Uterus (tissue), 3 donors: ENCODE measurements at regions not wholly inside any gene's neighbourhood (a gene's known extent, or its start where the extent isn't known, plus 50 kb on each side); places are given as distances from the start of the nearest gene placed in this dataset.

Experiments used
- DNase-seq, 2 donors: peaks; one replicate each; pipeline ENCODE4 v3.0.0-alpha.2; 2019 to 2020
- H3K27ac ChIP-seq, 2 donors: fragments of 200-600 bp; sonication (generic); 1 replicate in 1 of 2; 2 replicates in 1 of 2; pipeline ENCODE4 v1.5.1; 2016 to 2018
- H3K27me3 ChIP-seq, 2 donors: fragments of 200-600 bp; sonication (generic); one replicate each; pipeline ENCODE4 v1.5.1; 2018 to 2019; ENCODE audit warnings: control low read depth in 1 of 2
- H3K36me3 ChIP-seq, 2 donors: fragments of 200-600 bp; sonication (generic); one replicate each; pipeline ENCODE4 v1.5.1; 2019; ENCODE audit warnings: control low read depth in 1 of 2
- H3K4me1 ChIP-seq, 2 donors: fragments of 200-600 bp; sonication (generic); one replicate each; pipeline ENCODE4 v1.5.1; 2018 to 2019; ENCODE audit warnings: control low read depth in 1 of 2
- H3K4me3 ChIP-seq, 2 donors: fragments of 200-600 bp; sonication (generic); 1 replicate in 1 of 2; 2 replicates in 1 of 2; pipeline ENCODE4 v1.5.1; 2018 to 2019; ENCODE audit warnings: mild to moderate bottlenecking in 1 of 2
- H3K9me3 ChIP-seq, 2 donors: fragments of 200-600 bp; sonication (generic); one replicate each; pipeline ENCODE4 v1.5.1; 2019; ENCODE audit warnings: control low read depth in 1 of 2
- POLR2A ChIP-seq, 2 donors: fragments of 450-650 bp; IDR thresholded peaks; one replicate each; pipeline ENCODE4 v1.6.1; 2016; ENCODE audit warnings: antibody characterized with exemption in 2 of 2, mild to moderate bottlenecking in 1 of 2, moderate library complexity in 1 of 2
- intact Hi-C: fragments of 100-400 bp; cut with DNase I; formaldehyde crosslinking; loops from one replicate; pipeline ENCODE4 v1.15.1; 2023; ENCODE audit warnings: low total_unique reads
- TF ChIP-seq, protein P1 (sequence below), 4 experiments: fragments of 200-600 bp in 2 of 4; fragments of 450-650 bp in 2 of 4; sonication (generic) in 2 of 4; IDR thresholded peaks; one replicate each; pipeline ENCODE4 v1.5.1; 2016 to 2019; ENCODE audit warnings: antibody characterized with exemption in 4 of 4, mild to moderate bottlenecking in 2 of 4, moderate library complexity in 1 of 4
- donor health status: DM: yes; HTN: yes; CAD: no.

DNA sequence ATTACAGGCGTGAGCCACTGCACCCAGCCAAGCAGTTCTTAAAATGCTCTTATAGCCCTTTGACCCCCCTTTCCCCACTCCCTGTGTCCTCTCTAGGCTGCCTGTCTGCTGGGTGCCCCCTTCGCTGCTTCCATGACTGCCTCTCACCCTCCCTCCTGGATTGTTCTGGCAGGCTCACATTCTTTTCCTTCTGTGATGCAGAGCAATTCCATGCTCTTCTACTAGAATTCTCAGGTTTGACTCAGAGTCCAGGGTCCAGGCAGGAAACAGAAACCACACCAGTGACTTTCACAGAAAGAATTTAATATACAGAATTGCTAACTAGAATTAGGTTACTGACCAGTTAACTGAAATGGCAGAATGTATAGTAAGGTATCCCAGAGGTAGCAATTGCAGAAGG, 244.8 kb downstream of the BAMBI start:
- DNase-seq = no peak
- Histone ChIP-seq H3K27me3 (no peaks in the 10 kb centered on the region), H3K9me3 (no peaks in the 10 kb centered on the region), H3K27ac (no peak overlapping the region), H3K4me3 (no peak overlapping the region), H3K4me1 (no peaks in the 10 kb centered on the region), H3K36me3 (no peaks in the 10 kb centered on the region)
- intact Hi-C loops = no loop called here
- TF ChIP-seq POLR2A (IDR thresholded peaks at IDR 0.05) = no peak
- TF ChIP-seq, protein P1, sequence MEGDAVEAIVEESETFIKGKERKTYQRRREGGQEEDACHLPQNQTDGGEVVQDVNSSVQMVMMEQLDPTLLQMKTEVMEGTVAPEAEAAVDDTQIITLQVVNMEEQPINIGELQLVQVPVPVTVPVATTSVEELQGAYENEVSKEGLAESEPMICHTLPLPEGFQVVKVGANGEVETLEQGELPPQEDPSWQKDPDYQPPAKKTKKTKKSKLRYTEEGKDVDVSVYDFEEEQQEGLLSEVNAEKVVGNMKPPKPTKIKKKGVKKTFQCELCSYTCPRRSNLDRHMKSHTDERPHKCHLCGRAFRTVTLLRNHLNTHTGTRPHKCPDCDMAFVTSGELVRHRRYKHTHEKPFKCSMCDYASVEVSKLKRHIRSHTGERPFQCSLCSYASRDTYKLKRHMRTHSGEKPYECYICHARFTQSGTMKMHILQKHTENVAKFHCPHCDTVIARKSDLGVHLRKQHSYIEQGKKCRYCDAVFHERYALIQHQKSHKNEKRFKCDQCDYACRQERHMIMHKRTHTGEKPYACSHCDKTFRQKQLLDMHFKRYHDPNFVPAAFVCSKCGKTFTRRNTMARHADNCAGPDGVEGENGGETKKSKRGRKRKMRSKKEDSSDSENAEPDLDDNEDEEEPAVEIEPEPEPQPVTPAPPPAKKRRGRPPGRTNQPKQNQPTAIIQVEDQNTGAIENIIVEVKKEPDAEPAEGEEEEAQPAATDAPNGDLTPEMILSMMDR (IDR thresholded peaks at IDR 0.05) = no peak

- TF ChIP-seq, protein P1 (IDR thresholded peaks at IDR 0.05) = no peak
- TF ChIP-seq POLR2A (IDR thresholded peaks at IDR 0.05) = no peak
- no peak overlapping the region for H3K4me3 ChIP-seq
- intact Hi-C loops = no loop called here
- H3K9me3 ChIP-seq = no peaks in the 10 kb centered on the region
- H3K27me3 ChIP-seq = no peaks in the 10 kb centered on the region
- H3K4me1 ChIP-seq = no peaks in the 10 kb centered on the region
- no peaks in the 10 kb centered on the region for H3K36me3 ChIP-seq
- no peak overlapping the region for H3K27ac ChIP-seq
- DNase-seq = no peak
These were observed 245.5 kb downstream of the BAMBI start for GRCh38 chr10:28922861-28923260.

GRCh38 chr10:28924717-28925116, 247.4 kb downstream of the BAMBI start:
- Histone ChIP-seq H3K9me3 (no peaks in the 10 kb centered on the region), H3K27me3 (no peaks in the 10 kb centered on the region), H3K4me3 (no peak overlapping the region), H3K36me3 (no peaks in the 10 kb centered on the region), H3K27ac (no peak overlapping the region), H3K4me1 (no peaks in the 10 kb centered on the region)
- intact Hi-C loops = no loop called here
- no peak for TF ChIP-seq POLR2A (IDR thresholded peaks at IDR 0.05)
- TF ChIP-seq, protein P1 (IDR thresholded peaks at IDR 0.05) = no peak
- no peak for DNase-seq

DNA sequence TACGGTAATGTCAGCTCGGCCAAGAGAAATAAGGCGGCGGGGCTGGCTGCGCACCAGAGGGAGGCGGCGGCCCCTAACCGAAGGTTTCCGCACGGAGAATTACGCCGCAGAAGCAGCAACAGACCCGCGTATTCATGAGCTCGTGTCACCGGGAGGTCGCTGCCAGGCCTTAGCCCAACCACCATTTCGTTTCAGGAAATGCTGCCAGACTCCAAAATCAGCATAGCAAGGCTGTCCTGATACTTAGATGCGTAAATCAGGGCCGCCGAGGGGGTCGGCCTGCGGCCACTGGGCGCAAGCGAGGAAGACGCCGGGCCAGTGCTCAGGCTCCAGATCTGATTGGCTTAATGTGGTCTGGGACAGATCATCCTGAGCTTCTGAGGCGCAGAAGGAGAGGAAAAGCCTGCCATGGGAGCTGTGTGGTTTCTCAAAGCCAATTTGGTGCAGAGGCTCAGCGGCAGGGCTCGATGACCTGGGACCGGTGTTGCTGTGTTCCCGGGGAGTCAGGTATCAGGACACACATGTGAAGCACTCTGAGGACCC, 247.9 kb downstream of the BAMBI start:
- Histone ChIP-seq H3K27ac (no peak overlapping the region), H3K36me3 (no peaks in the 10 kb centered on the region), H3K4me1 (no peaks in the 10 kb centered on the region), H3K4me3 (no peak overlapping the region), H3K27me3 (no peaks in the 10 kb centered on the region), H3K9me3 (no peaks in the 10 kb centered on the region)
- intact Hi-C loops = no loop called here
- TF ChIP-seq, protein P1 (IDR thresholded peaks at IDR 0.05) = no peak
- TF ChIP-seq POLR2A (IDR thresholded peaks at IDR 0.05) = no peak
- DNase-seq = peak in 1 of 2 donors; percentile 36

DNA sequence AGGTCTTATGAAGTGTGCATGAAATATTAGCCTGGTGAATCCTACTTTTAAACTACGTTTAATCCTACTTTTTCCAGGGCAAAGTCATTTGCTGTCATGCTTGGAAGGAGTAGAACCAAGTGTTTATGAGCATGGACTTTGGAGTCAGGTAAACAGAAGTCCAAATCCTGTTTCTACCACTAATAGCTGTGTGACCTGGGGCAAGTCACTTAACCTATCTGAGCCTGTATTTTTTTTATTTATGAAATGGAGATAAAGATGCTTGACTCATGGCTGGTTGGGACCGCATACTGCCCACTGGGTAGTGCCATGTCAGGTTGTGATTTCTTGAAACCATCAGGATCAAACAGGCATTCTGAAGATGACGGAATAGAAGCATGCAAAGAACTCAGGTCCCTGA, 249.6 kb downstream of the BAMBI start:
- intact Hi-C loops = no loop called here
- Histone ChIP-seq H3K9me3 (no peaks in the 10 kb centered on the region), H3K36me3 (no peaks in the 10 kb centered on the region), H3K4me1 (no peaks in the 10 kb centered on the region), H3K27ac (no peak overlapping the region), H3K27me3 (no peaks in the 10 kb centered on the region), H3K4me3 (no peak overlapping the region)
- no peak for DNase-seq
- TF ChIP-seq, protein P1 (IDR thresholded peaks at IDR 0.05) = no peak
- TF ChIP-seq POLR2A (IDR thresholded peaks at IDR 0.05) = no peak
